ENCODE measurements at regions not wholly inside any gene's neighbourhood (a gene's known extent, or its start where the extent isn't known, plus 50 kb on each side); places are given as distances from the start of the nearest gene placed in this dataset.

GRCh38 chr3:157807280-157807679, 298.9 kb downstream of the SHOX2 start:
- no peak for DNase-seq (ENCODE audit: low read depth in 2 of 2)

GRCh38 chr3:157805538-157805937, 300.7 kb downstream of the SHOX2 start:
- DNase-seq (ENCODE audit: low read depth in 2 of 2), result no peak

GRCh38 chr3:157794771-157795170, 291.6 kb upstream of the VEPH1 start:
- DNase-seq (ENCODE audit: low read depth in 2 of 2), result no peak

GRCh38 chr3:157793745-157794144, 290.5 kb upstream of the VEPH1 start:
- no peak for DNase-seq (ENCODE audit: low read depth in 2 of 2)

GRCh38 chr3:157789162-157789561, 285.9 kb upstream of the VEPH1 start:
- no peak for DNase-seq (ENCODE audit: low read depth in 2 of 2)

GRCh38 chr3:157786618-157787017, 283.4 kb upstream of the VEPH1 start:
- no peak for DNase-seq (ENCODE audit: low read depth in 2 of 2)

GRCh38 chr3:157786211-157786610, 283.0 kb upstream of the VEPH1 start:
- no peak for DNase-seq (ENCODE audit: low read depth in 2 of 2)

- no peak for DNase-seq (ENCODE audit: low read depth in 2 of 2)
Measured at GRCh38 chr3:157785102-157785826, 282.0 kb upstream of the VEPH1 start.

GRCh38 chr3:157782236-157782635, 279.0 kb upstream of the VEPH1 start:
- no peak for DNase-seq (ENCODE audit: low read depth in 2 of 2)

- no peak for DNase-seq (ENCODE audit: low read depth in 2 of 2)
Measured at GRCh38 chr3:157776861-157777260, 273.6 kb upstream of the VEPH1 start.

- DNase-seq (ENCODE audit: low read depth in 2 of 2), result no peak
Measured at GRCh38 chr3:157775446-157775845, 272.2 kb upstream of the VEPH1 start.

- DNase-seq (ENCODE audit: low read depth in 2 of 2), result no peak
Measured at GRCh38 chr3:157769378-157769777, 266.2 kb upstream of the VEPH1 start.

- DNase-seq (ENCODE audit: low read depth in 2 of 2), result no peak
Measured at GRCh38 chr3:157767607-157768006, 264.4 kb upstream of the VEPH1 start.

- no peak for DNase-seq (ENCODE audit: low read depth in 2 of 2)
Measured at GRCh38 chr3:157763644-157764043, 260.4 kb upstream of the VEPH1 start.

- DNase-seq (ENCODE audit: low read depth in 2 of 2), result no peak
Measured at GRCh38 chr3:157759311-157759710, 256.1 kb upstream of the VEPH1 start.

- no peak for DNase-seq (ENCODE audit: low read depth in 2 of 2)
Measured at GRCh38 chr3:157755233-157755632, 252.0 kb upstream of the VEPH1 start.

GRCh38 chr3:157754451-157754850, 251.2 kb upstream of the VEPH1 start:
- no peak for DNase-seq (ENCODE audit: low read depth in 2 of 2)

GRCh38 chr3:157753787-157754136, 250.5 kb upstream of the VEPH1 start:
- no peak for DNase-seq (ENCODE audit: low read depth in 2 of 2)

- DNase-seq (ENCODE audit: low read depth in 2 of 2), result no peak
Measured at GRCh38 chr3:157752956-157753786, 250.0 kb upstream of the VEPH1 start.

- DNase-seq (ENCODE audit: low read depth in 2 of 2), result no peak
Measured at GRCh38 chr3:157752554-157752953, 249.3 kb upstream of the VEPH1 start.

GRCh38 chr3:157751386-157751785, 248.2 kb upstream of the VEPH1 start:
- DNase-seq (ENCODE audit: low read depth in 2 of 2), result no peak

- no peak for DNase-seq (ENCODE audit: low read depth in 2 of 2)
Measured at GRCh38 chr3:157746391-157746790, 243.2 kb upstream of the VEPH1 start.

- no peak for DNase-seq (ENCODE audit: low read depth in 2 of 2)
Measured at GRCh38 chr3:157741607-157742006, 238.4 kb upstream of the VEPH1 start.

Data from stimulated activated CD4-positive, alpha-beta T cell treated with anti-CD3 and anti-CD28 coated beads, Interleukin-4, amount 100 ng/mL, for 48 hours (primary cell).